ENCODE measurements at regions not wholly inside any gene's neighbourhood (a gene's known extent, or its start where the extent isn't known, plus 50 kb on each side); places are given as distances from the start of the nearest gene placed in this dataset.

GRCh38 chr4:170464614-170465197, 374.9 kb upstream of the AADAT start:
- H3K27me3 ChIP-seq (ENCODE audit: control insufficient read depth in 2 of 2, insufficient read depth in 2 of 2, low read length in 2 of 2), result no peaks in the 10 kb centered on the region
- H2AFZ ChIP-seq (ENCODE audit: low read depth, low read length), result no peak overlapping the region
- no peaks in the 10 kb centered on the region for H3K4me1 ChIP-seq (replicated peaks in 1 of 2; ENCODE audit: control insufficient read depth in 2 of 2, insufficient read depth in 2 of 2, low read length in 2 of 2)
- H3K36me3 ChIP-seq (ENCODE audit: control insufficient read depth, insufficient read depth, low read length), result no peaks in the 10 kb centered on the region
- H3K79me2 ChIP-seq (ENCODE audit: control insufficient read depth, insufficient read depth, low read length), result no peaks in the 10 kb centered on the region
- no peak overlapping the region for H3K9ac ChIP-seq (ENCODE audit: insufficient read depth in 1 of 2, low read depth in 2 of 2, low read length in 2 of 2)
- H4K20me1 ChIP-seq (replicated peaks; ENCODE audit: control insufficient read depth, insufficient read depth, low read length), result no peaks in the 10 kb centered on the region
- no peak overlapping the region for H3K27ac ChIP-seq (ENCODE audit: extremely low read depth, low read depth, low read length)
- FAIRE-seq, result no peak
- intact Hi-C loops (cut with micrococcal nuclease) (no loop called here), in situ Hi-C loops (cut with MboI) (no loop called here)
- no peaks in the 10 kb centered on the region for H3K9me1 ChIP-seq (ENCODE audit: control insufficient read depth, insufficient read depth, low read length)
- TF ChIP-seq CREBBP (IDR thresholded peaks at IDR 0.05; ENCODE audit: low read depth, low read length), result no peak
- TF ChIP-seq NFXL1 (CRISPR knock-in tag; IDR thresholded peaks at IDR 0.05), result no peak
- no peak for TF ChIP-seq THRA (IDR thresholded peaks at IDR 0.05)
- no peak for TF ChIP-seq PHF20 (IDR thresholded peaks at IDR 0.05; ENCODE audit: partially characterized antibody)
- no peak for TF ChIP-seq NR2C2 (CRISPR knock-in tag; IDR thresholded peaks at IDR 0.05)
- no peak for TF ChIP-seq NR2C2 (tag; IDR thresholded peaks at IDR 0.05)
- no peak for TF ChIP-seq CHCHD3 (CRISPR knock-in tag; IDR thresholded peaks at IDR 0.05)
- TF ChIP-seq PHF8 (IDR thresholded peaks at IDR 0.05; ENCODE audit: borderline replicate concordance, low read length), result no peak
- TF ChIP-seq TBL1XR1 (IDR thresholded peaks at IDR 0.05; ENCODE audit: low read length in 2 of 2), result no peak
- TF ChIP-seq POU5F1 (IDR thresholded peaks at IDR 0.05; ENCODE audit: borderline replicate concordance, low read depth, low read length, partially characterized antibody), result no peak
- no peak for TF ChIP-seq HNRNPH1 (optimal IDR thresholded peaks at IDR 0.05; ENCODE audit: low read depth, low read length)
- no peak for TF ChIP-seq ZSCAN32 (CRISPR knock-in tag; IDR thresholded peaks at IDR 0.05)
- no peak for DNase-seq (ENCODE audit: extremely low read depth in 1 of 4, low spot score in 3 of 4)
- POLR2A ChIA-PET, result no interaction called here
- H3K4me2 ChIP-seq (ENCODE audit: insufficient read depth, low read length), result no peak overlapping the region
- no peaks in the 10 kb centered on the region for H3K9me3 ChIP-seq (replicated peaks; ENCODE audit: control insufficient read depth, insufficient read depth, low read depth, low read length)
- no TSS peak for BruUV-seq (replicated peaks)
- H3K4me3 ChIP-seq, result no peak overlapping the region
- CTCF ChIA-PET (ENCODE audit: low intra/inter-chr PET ratio), result no interaction called here
- ATAC-seq, result no peak
- 0% methylated on average over 5 of the region's 5 CpGs for WGBS (ENCODE audit: insufficient coverage, low coverage, missing lambda C conversion rate)

Measured in K562 (cell line).